ENCODE measurements at regions not wholly inside any gene's neighbourhood (a gene's known extent, or its start where the extent isn't known, plus 50 kb on each side); places are given as distances from the start of the nearest gene placed in this dataset.
"Not testable (repeated sequence)": the region's sequence is repeated elsewhere in the genome, so short reads cannot be mapped to it uniquely, and the experiment has no call there.

GRCh38 chr3:125681146-125681545, 85.8 kb upstream of the OSBPL11 start:
- ChIA-PET POLR2A (no interaction called here), CTCF (no interaction called here)
- Histone ChIP-seq H3K27ac (ENCODE audit: low read depth in 1 of 2, low read length in 2 of 2) (no peak overlapping the region), H3K4me3 (ENCODE audit: low read length) (no peak overlapping the region), H3K4me1 (ENCODE audit: insufficient read depth, low read length) (no peaks in the 10 kb centered on the region), H3K27me3 (ENCODE audit: control insufficient read depth in 1 of 2, insufficient read depth in 2 of 2, low read length in 2 of 2) (no peaks in the 10 kb centered on the region), H3K36me3 (ENCODE audit: insufficient read depth, low read length) (no peaks in the 10 kb centered on the region), H3K9me3 (ENCODE audit: control insufficient read depth in 1 of 2, insufficient read depth in 1 of 2, low read length in 2 of 2) (no peaks in the 10 kb centered on the region)
- no peaks in the 10 kb centered on the region for H3K9me3 Mint-ChIP-seq
- DNase-seq = no peak
- no peaks in the 10 kb centered on the region for H3K4me1 Mint-ChIP-seq (ENCODE audit: low read depth)
- TF ChIP-seq CTCF (IDR thresholded peaks at IDR 0.05) = no peak
- H3K27me3 Mint-ChIP-seq = peaks cover 10% of the 10 kb centered on the region
- no peaks in the 10 kb centered on the region for H3K36me3 Mint-ChIP-seq (ENCODE audit: low read depth)
- ATAC-seq (ENCODE audit: poor library complexity) = no peak
- intact Hi-C loops (cut with DNase I, micrococcal nuclease) = no loop called here
- no peak overlapping the region for H3K4me3 Mint-ChIP-seq
- H3K27ac Mint-ChIP-seq = no peak overlapping the region

- CTCF ChIA-PET; H3K4me3 Mint-ChIP-seq; H3K9me3 ChIP-seq (ENCODE audit: control insufficient read depth in 1 of 2, insufficient read depth in 1 of 2, low read length in 2 of 2): not testable (repeated sequence)
Observed at GRCh38 chr3:125681906-125682305, 86.6 kb upstream of the OSBPL11 start.

GRCh38 chr3:125682610-125683009, 87.3 kb upstream of the OSBPL11 start:
- H3K4me1 ChIP-seq (ENCODE audit: insufficient read depth, low read length); H3K36me3 Mint-ChIP-seq (ENCODE audit: low read depth); H3K4me3 ChIP-seq (ENCODE audit: low read length); H3K9me3 ChIP-seq (ENCODE audit: control insufficient read depth in 1 of 2, insufficient read depth in 1 of 2, low read length in 2 of 2); H3K9me3 Mint-ChIP-seq; intact Hi-C loops (cut with DNase I, micrococcal nuclease); ATAC-seq (ENCODE audit: poor library complexity); H3K27me3 ChIP-seq (ENCODE audit: control insufficient read depth in 1 of 2, insufficient read depth in 2 of 2, low read length in 2 of 2); H3K27ac Mint-ChIP-seq; CTCF ChIA-PET; H3K4me3 Mint-ChIP-seq; H3K27ac ChIP-seq (ENCODE audit: low read depth in 1 of 2, low read length in 2 of 2); POLR2A ChIA-PET; H3K4me1 Mint-ChIP-seq (ENCODE audit: low read depth); DNase-seq; H3K36me3 ChIP-seq (ENCODE audit: insufficient read depth, low read length): not testable (repeated sequence)
- H3K27me3 Mint-ChIP-seq = peaks cover 10% of the 10 kb centered on the region

More at GRCh38 chr3:125681906-125682305, 86.6 kb upstream of the OSBPL11 start:
- H3K36me3 ChIP-seq (ENCODE audit: insufficient read depth, low read length); H3K4me1 Mint-ChIP-seq (ENCODE audit: low read depth); H3K27me3 ChIP-seq (ENCODE audit: control insufficient read depth in 1 of 2, insufficient read depth in 2 of 2, low read length in 2 of 2); H3K27ac ChIP-seq (ENCODE audit: low read depth in 1 of 2, low read length in 2 of 2); ATAC-seq (ENCODE audit: poor library complexity); H3K9me3 Mint-ChIP-seq; intact Hi-C loops (cut with DNase I, micrococcal nuclease); DNase-seq; POLR2A ChIA-PET; H3K4me3 ChIP-seq (ENCODE audit: low read length); H3K36me3 Mint-ChIP-seq (ENCODE audit: low read depth); H3K4me1 ChIP-seq (ENCODE audit: insufficient read depth, low read length); H3K27ac Mint-ChIP-seq: not testable (repeated sequence)
- H3K27me3 Mint-ChIP-seq = peaks cover 10% of the 10 kb centered on the region

- no peaks in the 10 kb centered on the region for H3K27me3 ChIP-seq (ENCODE audit: control insufficient read depth in 1 of 2, insufficient read depth in 2 of 2, low read length in 2 of 2)
- DNase-seq (no peak), ATAC-seq (ENCODE audit: poor library complexity) (no peak)
- no peaks in the 10 kb centered on the region for H3K4me1 Mint-ChIP-seq (ENCODE audit: low read depth)
- H3K9me3 Mint-ChIP-seq = no peaks in the 10 kb centered on the region
- H3K27ac ChIP-seq (ENCODE audit: low read depth in 1 of 2, low read length in 2 of 2) = no peak overlapping the region
- POLR2A ChIA-PET = no interaction called here
- peaks cover 10% of the 10 kb centered on the region for H3K27me3 Mint-ChIP-seq
- H3K36me3 Mint-ChIP-seq (ENCODE audit: low read depth) = no peaks in the 10 kb centered on the region
- no peak overlapping the region for H3K27ac Mint-ChIP-seq
- intact Hi-C loops (cut with DNase I, micrococcal nuclease) = no loop called here
- H3K36me3 ChIP-seq (ENCODE audit: insufficient read depth, low read length) = no peaks in the 10 kb centered on the region
- TF ChIP-seq CTCF (IDR thresholded peaks at IDR 0.05) = no peak
- H3K4me3 ChIP-seq (ENCODE audit: low read length) = no peak overlapping the region
- H3K9me3 ChIP-seq (ENCODE audit: control insufficient read depth in 1 of 2, insufficient read depth in 1 of 2, low read length in 2 of 2) = no peaks in the 10 kb centered on the region
- H3K4me1 ChIP-seq (ENCODE audit: insufficient read depth, low read length) = no peaks in the 10 kb centered on the region
- CTCF ChIA-PET = interaction anchor here (0.7 kb wide), 1 partner anchor 21 kb away, joined by 3 read pairs; no protein-coding TSS in a partner anchor
- H3K4me3 Mint-ChIP-seq = no peak overlapping the region
Observed at GRCh38 chr3:125683067-125683829, 88.0 kb upstream of the OSBPL11 start.

Data from CD4-positive, alpha-beta T cell (primary cell).